Activated T-cell treated with anti-CD3 and anti-CD28 coated beads for 48 hours (primary cell): ENCODE measurements at regions not wholly inside any gene's neighbourhood (a gene's known extent, or its start where the extent isn't known, plus 50 kb on each side); places are given as distances from the start of the nearest gene placed in this dataset.
"Not testable (repeated sequence)": the region's sequence is repeated elsewhere in the genome, so short reads cannot be mapped to it uniquely, and the experiment has no call there.

Experiments used
- DNase-seq: peaks from one replicate; pipeline ENCODE4 v3.0.0-alpha.2; 2020; ENCODE audit warnings: low read depth

DNA sequence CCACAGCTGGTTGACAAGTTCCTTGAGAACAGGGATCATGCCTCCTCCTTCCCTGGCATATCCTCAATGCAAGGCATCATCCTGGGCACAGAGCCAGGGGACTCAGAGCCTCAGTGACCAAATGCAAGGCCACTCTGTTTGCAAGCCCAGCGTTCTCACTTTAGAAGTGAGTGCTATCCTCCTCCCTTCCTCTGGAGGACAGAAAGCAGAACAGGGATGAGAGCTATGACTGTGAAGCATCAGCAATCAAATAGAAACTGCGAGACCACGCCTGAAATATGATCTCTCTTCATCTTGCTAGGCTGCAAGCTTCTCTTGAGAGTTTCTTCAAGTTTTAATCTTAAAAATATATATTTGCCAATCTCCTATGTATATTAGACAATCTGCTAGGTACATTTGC is 119.8 kb downstream of the LRATD1 start:
- no peak for DNase-seq

DNA sequence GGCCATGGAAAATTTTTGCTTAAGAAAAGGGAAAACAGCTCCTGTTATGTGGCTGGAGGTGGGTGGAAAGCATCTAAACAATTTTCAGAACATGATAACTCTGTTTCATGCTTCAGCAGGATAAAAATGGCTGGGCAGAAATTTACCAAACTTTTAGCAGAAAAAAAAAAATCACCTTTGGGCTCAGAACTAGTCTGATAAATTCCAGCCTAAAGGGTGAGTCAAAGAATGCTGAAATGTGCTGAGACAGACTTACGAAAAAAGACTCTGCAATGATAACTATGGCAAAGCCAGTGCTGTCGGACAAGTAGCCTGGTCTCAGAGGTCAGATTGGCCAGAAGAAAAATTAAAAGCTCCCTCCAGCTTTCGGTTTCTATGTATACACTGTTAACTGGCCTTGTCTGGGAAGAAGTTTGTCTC is 123.6 kb downstream of the LRATD1 start:
- no peak for DNase-seq

DNA sequence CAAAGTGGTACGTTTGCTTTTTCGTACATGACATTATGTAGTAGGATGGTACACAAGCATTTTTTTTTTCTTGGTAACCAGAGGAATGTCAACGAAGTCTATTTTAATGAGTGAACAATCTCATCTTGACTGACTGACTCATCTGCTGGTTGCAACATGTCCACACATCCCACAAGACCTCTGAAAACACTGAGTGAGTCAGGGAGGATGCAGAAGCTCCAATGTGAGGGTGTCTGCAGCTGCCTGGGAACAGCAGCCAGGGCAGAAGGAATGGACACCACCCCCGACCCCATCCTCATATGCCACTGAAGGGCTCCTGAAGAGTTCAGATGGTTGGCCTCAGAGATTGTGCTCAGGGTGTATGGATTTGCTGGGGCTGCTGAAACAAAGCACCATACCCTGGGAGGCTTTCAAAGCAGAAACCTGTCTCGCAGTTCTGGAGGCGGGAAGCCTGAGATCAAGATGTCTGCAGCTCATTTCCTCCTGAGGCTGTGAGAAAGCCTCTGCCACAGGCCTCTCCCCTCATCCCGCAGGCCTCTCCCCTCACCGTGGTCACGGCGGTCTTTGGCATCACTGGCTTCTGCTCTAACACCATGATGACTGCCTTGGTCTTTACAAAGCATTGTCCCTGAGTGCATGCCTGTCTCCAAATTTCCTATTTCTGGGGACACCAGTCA is 124.6 kb downstream of the LRATD1 start:
- DNase-seq, result no peak

DNA sequence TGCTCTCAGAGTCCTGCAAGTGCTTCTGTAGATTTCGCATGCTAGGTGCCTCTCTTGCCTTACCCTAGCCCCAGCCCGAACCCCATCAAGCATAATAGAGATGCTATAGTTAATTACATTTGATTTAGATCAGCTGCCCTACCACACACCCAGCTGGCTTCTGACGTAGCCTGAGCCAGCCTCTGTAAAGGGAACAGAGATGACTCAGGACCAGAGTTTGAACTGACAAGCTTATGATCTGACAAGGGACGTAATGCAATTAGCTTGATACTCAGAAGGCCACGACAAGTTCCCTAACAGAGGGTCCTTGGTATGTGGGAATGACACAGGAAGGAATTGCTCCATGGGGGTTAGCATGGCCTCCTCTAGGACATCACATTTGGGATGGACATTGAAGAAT is 126.6 kb downstream of the LRATD1 start:
- DNase-seq, result no peak

DNA sequence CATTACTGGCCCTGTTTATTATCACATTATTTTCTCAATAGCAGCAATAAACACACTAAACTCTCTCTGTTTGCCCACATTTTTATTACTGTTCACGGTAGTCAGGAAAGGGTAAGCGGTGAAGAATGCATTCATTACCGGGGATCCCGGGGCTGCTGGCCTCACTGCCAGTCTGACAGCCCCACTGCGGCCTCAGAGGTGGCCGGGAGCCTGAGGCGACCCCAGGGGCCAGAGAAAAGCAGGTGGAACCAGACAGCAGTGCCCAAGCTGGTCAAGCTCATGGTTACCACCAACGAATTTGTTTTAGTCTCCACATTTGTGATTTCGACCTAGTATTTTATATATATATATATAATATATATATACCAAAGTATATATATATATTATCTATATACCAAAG is 127.7 kb downstream of the LRATD1 start:
- DNase-seq, result no peak

DNA sequence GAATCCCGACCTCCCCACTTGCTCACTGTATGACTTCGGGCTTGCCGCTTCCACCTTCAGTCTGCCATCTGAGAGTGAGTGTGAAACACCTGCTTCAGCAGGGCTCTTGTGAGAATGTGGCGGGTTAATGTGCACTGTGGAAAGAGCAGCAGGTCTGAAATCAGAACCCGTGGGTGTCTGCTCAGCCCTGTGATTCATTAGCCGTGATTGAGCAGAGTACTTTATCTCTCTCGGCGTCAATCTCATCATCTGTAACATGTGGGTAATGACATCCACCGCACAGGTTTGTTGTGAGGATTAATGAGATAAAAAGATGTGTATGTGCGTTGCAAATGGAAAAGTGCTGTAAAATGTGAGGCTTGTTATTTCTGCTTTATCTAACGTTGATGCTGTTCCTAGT is 128.6 kb downstream of the LRATD1 start:
- DNase-seq, result no peak

DNA sequence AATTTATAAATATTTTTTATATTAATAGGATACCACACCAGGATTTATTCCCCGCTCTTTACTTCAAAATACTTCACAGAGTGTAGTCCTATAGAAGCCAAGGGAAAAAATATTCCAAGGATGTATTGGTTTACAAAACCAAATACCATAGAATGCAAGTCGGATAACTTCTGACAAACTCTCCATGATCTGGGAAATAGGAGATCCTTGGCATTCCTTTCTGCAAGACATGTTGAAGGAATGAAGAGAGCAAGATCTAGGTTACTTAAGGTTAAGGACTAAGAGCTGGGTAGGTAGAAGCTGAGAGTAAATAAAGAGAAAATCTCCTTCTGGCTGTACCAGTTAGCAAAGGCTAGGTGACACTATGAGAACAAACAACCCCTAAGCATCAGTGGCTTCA is 141.2 kb downstream of the LRATD1 start:
- DNase-seq, result no peak

DNA sequence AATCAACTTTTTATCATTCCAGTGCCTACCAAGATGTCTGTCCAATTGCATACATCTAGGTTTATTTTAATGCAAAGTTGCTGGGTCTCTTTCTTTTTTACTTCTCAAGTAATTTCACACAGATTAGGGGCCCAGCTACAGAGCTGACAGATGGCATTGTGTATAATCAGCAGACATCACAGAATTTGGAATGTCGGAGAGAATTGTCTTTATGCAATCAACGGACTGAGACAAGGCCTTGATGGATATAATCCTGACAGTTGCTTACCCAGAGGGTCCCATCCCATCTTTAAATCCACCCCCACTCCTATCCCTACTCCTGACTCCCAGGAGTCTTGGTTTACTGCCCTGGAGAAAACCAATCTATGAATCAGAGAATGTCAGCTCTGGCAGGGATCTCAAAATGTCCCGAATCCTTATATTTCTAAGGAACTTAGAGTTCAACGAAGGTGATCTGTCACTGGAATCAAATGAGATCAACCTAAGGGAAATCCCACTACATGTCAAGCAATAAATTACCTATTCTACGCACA is 142.0 kb downstream of the LRATD1 start:
- DNase-seq, result no peak

DNA sequence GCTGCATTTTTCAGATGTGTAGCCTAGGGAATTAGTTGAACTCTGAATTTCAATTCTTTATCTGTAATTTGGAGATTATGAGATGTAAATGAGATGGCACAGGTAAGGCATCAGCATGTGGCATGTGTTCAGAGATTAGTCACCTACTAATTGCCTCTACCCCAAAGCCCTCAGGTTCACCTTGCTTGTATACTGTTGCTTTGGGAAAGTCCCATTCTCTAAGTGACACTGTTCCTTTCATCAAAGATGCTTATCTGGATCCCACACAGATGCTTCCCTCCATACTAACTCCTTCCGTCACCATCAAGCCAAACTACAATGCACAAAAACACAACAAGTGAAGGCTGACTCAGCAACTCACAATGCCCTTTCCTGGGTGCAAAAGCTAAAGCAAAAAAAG is 143.7 kb downstream of the LRATD1 start:
- DNase-seq, result no peak

DNA sequence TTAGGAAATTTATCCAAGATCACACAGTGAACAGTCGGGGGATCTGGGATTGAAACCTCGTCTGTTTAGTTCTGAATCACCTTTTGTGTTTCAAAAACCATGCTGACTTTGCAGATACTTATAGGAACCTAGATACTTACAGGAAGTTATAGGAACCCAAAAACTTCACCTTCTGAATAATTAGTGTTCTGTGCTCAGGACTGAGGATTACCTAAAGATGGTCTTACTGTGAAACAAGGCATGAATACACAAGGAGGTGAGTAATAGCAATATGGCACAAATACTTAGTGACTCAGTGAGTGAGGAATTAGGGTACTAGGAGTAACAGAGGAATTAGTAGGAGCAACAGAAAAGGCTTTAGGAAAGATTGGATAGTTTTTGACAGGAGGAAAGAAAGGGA is 145.5 kb downstream of the LRATD1 start:
- no peak for DNase-seq

DNA sequence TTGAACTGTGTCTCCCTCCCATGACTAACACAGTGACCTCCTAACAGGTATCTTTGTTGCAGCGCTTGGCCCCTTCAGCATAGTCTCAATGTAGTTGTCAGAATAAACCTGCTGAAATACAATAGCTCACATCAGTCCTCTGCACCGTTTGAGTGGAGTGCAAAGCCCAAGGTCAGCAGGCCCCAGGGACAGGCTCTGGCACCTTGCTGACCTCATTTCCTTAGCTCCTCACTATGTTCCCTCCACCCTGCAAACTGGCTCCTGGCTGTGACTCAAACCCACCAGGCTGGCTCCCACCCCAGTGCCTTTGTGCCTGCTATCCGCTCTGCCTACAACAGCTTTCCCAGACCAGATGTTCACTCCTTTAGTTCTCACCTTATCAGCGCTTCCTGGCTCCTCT is 146.7 kb downstream of the LRATD1 start:
- DNase-seq, result no peak

DNA sequence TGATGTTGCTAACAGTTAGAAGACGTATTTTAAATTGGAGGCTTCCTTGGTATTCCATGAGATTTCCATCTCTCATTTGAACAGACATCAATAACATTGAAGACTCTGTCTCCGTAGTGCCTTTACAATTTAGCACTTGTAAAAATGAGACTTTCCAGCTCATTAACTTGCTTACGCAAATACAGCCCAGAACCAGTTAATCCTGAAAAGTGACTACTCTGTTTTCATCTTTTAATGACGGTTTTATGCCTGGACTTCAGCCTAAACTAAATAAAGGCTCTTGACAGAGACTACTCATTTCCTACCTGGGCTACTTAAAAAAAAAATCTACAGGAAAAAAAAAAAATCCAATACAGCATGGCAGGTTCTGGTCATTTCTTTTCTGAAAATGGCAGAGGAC is 148.6 kb downstream of the LRATD1 start:
- DNase-seq, result no peak

DNA sequence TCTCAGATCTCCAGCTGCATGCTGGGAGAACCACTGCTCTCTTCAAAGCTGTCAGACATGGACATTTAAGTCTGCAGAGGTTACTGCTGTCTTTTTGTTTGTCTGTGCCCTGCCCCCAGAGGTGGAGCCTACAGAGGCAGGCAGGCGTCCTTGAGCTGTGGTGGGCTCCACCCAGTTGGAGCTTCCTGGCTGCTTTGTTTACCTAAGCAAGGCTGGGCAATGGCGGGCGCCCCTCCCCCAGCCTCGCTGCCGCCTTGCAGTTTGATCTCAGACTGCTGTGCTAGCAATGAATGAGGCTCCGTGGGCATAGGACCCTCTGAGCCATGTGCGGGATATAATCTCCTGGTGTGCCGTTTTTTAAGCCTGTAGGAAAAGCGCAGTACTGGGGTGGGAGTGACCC is 156.3 kb downstream of the LRATD1 start:
- not testable (repeated sequence) for DNase-seq

DNA sequence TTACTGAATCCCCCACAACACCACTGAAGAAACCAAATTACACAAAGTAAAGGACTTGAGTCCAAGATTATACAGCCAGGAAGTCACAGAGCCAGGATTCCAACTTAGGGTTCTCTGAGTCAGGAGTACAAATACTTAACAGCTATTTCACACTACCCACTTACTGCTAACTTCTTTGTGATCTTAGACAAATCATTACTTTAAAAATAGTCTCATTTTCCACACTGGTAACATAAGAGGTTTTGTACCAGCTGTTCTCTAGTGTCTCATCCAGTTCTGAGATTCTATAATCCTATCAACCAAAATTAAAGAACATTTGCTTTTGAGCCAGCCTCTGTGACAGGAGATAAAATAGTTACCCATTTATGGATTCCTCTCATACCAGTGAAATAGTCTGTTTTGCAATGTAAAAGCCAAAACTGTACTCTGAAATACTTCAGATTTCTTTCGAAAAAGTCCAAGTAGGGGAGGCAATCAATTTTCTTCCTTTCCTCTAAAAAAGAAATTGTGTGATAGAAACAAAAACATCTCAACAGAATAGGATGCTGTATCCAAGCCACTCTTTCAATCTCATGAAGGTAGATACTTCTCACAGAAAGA is 157.6 kb downstream of the LRATD1 start:
- no peak for DNase-seq

DNA sequence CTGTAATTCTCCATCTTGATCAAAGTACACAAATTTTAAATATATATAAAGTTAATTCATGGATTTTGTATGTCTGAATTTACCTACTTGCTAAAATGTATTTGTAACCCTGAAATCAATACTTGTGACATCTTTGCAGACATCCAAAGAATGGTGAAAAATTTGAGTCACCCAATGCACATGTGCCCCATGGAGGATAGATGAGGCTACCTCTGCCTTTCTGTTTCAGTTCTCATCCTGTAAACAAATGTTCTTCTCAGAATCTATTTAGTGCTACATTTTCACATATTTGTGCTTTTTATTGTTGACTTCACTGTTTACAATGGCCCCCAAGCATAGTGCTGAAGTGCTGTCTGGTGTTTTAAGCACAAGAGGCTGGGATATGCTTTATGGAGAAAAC is 171.5 kb downstream of the LRATD1 start:
- DNase-seq, result no peak

DNA sequence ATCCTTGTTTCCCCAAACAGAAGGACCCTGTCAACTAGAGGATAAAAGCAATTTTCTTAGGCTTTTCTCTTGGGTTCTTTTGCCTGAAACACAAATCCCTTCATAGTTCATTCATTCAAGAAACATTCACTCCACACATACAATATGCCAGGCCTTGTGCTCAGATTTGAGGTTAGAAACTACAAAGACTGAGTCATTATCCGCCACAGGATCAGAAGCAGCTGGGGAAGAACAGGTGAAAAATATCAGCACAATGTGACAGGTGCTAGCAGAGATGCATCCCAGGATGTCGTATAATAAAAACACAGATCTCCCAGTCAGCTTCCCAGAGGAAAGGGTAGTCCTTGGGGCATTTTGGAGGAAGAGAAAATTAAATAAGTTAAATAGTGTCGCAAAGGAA is 172.4 kb downstream of the LRATD1 start:
- no peak for DNase-seq

DNA sequence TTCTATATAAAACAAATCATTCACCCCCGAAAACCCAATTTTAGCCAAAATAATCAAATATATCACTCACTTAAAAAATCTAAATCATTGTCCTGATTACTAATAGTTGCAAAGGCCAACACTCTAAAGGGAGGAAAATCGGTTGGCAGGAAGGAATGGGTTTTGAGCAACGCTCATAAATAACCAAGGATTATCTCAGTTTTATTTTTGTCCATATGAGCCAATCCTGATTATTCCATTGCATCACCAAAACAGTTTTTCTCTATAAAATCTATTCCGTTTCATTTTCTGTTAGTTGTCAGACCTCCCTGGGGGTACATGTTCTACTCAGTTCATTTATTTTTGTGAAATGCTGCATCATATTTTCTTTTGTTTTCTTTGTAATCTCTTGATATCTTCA is 174.1 kb downstream of the LRATD1 start:
- DNase-seq, result no peak

DNA sequence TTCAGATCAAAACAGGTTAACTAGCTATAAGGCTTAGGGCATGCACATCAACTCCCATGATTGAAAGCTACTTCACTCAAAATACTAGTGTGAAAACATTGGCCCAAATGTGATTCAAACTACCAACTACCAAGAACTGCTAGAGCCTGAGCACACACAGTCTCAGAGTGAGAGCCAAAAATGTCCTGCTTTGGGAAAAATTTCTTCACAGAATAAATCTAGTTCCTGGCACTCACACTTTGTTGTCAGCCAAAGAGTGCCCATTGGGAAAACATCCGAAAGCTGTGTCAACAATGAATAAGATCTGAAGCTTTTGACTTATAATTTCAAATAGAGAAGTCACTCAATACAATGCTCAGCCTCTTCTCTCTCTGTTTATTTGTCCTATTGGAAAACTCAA is 182.7 kb downstream of the LRATD1 start:
- DNase-seq, result no peak

DNA sequence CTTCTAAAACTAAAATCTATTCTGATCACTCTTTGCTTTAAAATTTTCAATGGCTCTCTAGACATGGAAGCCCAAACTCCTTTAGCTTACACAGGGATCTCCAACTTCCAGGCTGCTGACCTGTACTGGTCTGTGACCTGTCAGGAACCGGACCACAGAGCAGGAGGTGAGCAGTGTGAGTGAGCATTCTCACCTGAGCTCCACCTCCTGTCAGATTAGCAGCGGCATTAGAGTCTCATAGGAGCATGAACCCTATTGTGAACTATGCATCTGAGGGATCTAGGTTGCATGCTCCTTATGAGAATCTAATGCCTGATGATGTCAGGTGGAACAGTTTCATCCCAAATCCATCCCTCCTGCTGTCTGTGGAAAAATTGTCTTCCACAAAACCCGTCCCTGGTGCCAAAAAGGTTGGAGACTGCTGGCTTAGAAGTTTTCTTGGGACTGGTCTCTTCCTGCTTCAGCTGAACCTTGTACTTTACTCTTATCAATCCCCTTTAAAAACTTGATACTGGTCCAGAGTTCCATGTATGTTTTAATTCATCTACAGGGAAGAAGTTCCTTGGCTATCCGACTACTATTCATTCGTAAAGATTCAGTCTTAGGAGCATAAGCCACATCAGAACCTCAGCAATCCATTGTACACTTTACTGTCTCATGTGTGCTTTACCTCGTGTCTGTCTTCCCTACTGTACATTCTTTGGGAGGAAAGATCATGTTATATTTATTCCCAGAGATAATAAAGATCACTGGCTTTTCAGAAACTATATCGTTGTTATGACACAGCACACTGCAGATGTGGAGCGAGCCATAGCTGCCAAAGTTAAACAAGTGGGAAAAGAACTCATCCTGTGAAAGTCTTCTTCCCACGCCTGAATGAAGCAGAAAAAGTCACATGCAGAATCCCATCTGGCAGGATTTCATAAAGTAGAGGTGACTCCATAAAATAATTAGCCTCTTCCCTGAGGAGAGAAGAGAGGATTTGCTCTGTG is 183.8 kb downstream of the LRATD1 start:
- no peak for DNase-seq

DNA sequence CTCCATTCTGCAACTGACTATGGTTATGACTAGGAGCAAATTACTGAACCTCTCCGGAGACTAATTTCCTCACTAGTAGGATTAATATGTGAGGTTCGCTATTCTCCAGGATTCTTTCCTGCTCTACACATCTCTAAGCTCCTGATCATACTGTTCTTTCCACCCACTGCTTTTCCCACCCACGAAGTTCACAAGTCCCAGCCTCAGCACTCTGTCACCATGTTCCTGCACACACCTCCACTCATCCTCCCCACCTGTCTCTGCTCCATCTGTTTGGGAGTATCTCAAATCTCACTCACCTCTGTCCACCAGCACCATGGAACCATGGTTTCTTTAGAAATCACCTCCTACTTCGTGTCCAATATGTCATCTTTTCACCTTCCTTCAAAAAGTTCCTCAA is 185.3 kb downstream of the LRATD1 start:
- no peak for DNase-seq

DNA sequence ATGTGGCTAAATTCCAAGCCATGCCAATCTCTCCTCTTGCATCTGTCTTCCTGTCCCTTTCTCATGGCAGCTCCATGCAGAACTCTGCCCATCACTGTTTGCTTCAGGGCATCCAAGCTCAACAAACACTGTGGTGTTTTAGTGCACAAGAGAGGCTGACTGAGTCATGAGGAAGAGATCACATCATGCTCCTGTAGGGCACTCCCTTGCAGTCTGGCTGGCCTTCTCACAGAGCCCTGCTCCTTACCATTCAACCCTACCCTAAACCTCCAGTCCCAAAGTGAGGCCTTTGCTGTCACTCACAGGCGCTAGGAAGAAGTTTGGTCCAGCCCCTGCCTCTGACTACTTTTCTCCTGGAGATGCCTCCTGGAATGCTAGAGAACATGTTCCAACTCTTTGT is 194.0 kb downstream of the LRATD1 start:
- DNase-seq, result no peak

DNA sequence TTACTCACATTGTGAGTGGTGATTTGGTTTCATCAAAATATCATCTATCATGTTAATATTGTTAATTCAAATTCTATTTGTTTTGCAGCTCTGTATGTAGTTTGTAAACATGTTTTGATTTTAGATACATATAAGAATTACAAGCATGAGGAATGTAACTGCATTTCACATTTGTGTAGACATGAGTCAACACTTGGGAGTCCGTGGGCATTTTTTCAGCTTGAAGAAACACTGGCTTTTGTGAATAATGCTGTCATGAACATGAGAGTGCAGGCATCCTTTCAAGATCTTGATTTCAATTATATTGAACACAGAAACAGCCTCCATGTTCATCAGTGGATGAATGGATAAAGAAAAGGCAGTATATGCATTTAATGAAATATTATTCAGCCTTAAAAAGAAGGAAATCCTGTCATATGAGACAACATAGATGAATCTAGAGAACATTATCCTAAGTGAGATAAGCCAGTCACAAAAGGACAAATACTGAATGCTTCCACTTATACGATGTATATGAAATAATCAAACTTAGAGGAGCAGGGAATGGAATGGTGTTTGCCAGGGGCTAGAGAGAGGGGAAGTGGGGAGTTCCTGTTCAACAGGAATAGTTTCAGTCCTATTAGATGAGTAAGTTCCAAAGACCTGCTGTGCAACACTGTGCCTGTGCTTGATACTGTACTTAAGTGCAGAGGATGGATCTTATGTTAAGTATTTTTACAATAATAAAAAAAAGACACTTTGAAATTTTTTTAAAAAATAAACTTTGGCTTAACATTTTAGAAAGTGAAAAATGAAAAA is 194.9 kb downstream of the LRATD1 start:
- no peak for DNase-seq
